NT2/D1 (cell line): ENCODE measurements at regions not wholly inside any gene's neighbourhood (a gene's known extent, or its start where the extent isn't known, plus 50 kb on each side); places are given as distances from the start of the nearest gene placed in this dataset.

ENCODE experiments used
- YY1 ChIP-seq: IDR thresholded peaks from 2 replicates; pipeline ENCODE4 v1.6.1; 2011; ENCODE audit not compliant: insufficient read length, insufficient read depth
- ZNF274 ChIP-seq: IDR thresholded peaks from 2 replicates; pipeline ENCODE4 v1.6.1; 2011; ENCODE audit warnings: mild to moderate bottlenecking, low read depth, low read length

GRCh38 chr3:55163421-55163820 lies 235.6 kb upstream of the LRTM1 start:
- TF ChIP-seq ZNF274, result no peak
- no peak for TF ChIP-seq YY1
